Liver (tissue), 8 donors: ENCODE measurements at regions not wholly inside any gene's neighbourhood (a gene's known extent, or its start where the extent isn't known, plus 50 kb on each side); places are given as distances from the start of the nearest gene placed in this dataset.
"Not testable (repeated sequence)": the region's sequence is repeated elsewhere in the genome, so short reads cannot be mapped to it uniquely, and the experiment has no call there.

Source experiments
- DNase-seq: peaks from one replicate; pipeline ENCODE4 v3.0.0-alpha.2; 2017; ENCODE audit warnings: low spot score
- H3K27ac ChIP-seq, 2 donors: one replicate each; pipeline ENCODE4 v1.7.0; 2013; ENCODE audit warnings: inconsistent platforms in 2 of 2, low read length in 2 of 2, control low read depth in 1 of 2, low read depth in 1 of 2, mild to moderate bottlenecking in 1 of 2
- H3K27me3 ChIP-seq, 4 donors: one replicate each; pipeline versions ENCODE4 v1.6.1 to v1.7.0; 2013; ENCODE audit warnings: low read length in 3 of 4, inconsistent platforms in 1 of 4, mild to moderate bottlenecking in 1 of 4, moderate library complexity in 1 of 4; ENCODE audit not compliant: control insufficient read depth in 4 of 4, insufficient read depth in 4 of 4
- H3K36me3 ChIP-seq, 4 donors: one replicate each; pipeline versions ENCODE4 v1.6.1 to v1.7.0; 2013; ENCODE audit warnings: low read length in 3 of 4, mild to moderate bottlenecking in 3 of 4, low read depth in 1 of 4, moderate library complexity in 1 of 4; ENCODE audit not compliant: control insufficient read depth in 4 of 4, insufficient read depth in 3 of 4
- H3K4me1 ChIP-seq, 4 donors: one replicate each; pipeline versions ENCODE4 v1.6.1 to v1.7.0; 2013; ENCODE audit warnings: low read length in 3 of 4, mild to moderate bottlenecking in 3 of 4, moderate library complexity in 1 of 4; ENCODE audit not compliant: control insufficient read depth in 4 of 4, insufficient read depth in 4 of 4
- H3K4me3 ChIP-seq, 3 donors: one replicate each; pipeline versions ENCODE4 v1.6.1 to v1.7.0; 2013; ENCODE audit warnings: low read length in 3 of 3, control low read depth in 1 of 3, low read depth in 1 of 3, mild to moderate bottlenecking in 1 of 3
- H3K9ac ChIP-seq, 2 donors: one replicate each; pipeline ENCODE4 v1.7.0; 2013; ENCODE audit warnings: low read length in 2 of 2, mild to moderate bottlenecking in 2 of 2, moderate library complexity in 2 of 2, control low read depth in 1 of 2, low read depth in 1 of 2
- H3K9me3 ChIP-seq, 4 donors: one replicate each; pipeline versions ENCODE4 v1.6.1 to v1.7.0; 2013; ENCODE audit warnings: low read length in 3 of 4; ENCODE audit not compliant: control insufficient read depth in 4 of 4
- CTCF ChIP-seq: fragments of 150-350 bp; IDR thresholded peaks from 2 replicates; pipeline ENCODE4 v1.5.1; 2017; ENCODE audit warnings: improper control_type of control experiment, low read depth, low read length; ENCODE audit not compliant: missing input control
- EGR1 ChIP-seq, 2 donors: IDR thresholded peaks; 2 replicates each; pipeline ENCODE4 v1.6.1; 2016 to 2018; ENCODE audit warnings: antibody characterized with exemption in 2 of 2, low read depth in 2 of 2
- FOXA1 ChIP-seq: IDR thresholded peaks from 2 replicates; pipeline ENCODE4 v1.6.1; 2016; ENCODE audit warnings: antibody characterized with exemption
- FOXA2 ChIP-seq: IDR thresholded peaks from 2 replicates; pipeline ENCODE4 v1.6.1; 2016; ENCODE audit warnings: antibody characterized with exemption
- GABPA ChIP-seq, 2 donors: IDR thresholded peaks in 1 of 2; conservative IDR thresholded peaks in 1 of 2; 2 replicates each; pipeline ENCODE4 v1.6.1; 2016; ENCODE audit warnings: antibody characterized with exemption in 2 of 2, mild to moderate bottlenecking in 1 of 2, moderate library complexity in 1 of 2
- HNF4A ChIP-seq, 2 donors: conservative IDR thresholded peaks; 2 replicates each; pipeline ENCODE4 v1.6.1; 2016; ENCODE audit warnings: antibody characterized with exemption in 2 of 2, mild to moderate bottlenecking in 2 of 2
- HNF4G ChIP-seq: IDR thresholded peaks from 2 replicates; pipeline ENCODE4 v1.6.1; 2016; ENCODE audit warnings: antibody characterized with exemption
- RAD21 ChIP-seq, 2 donors: IDR thresholded peaks; 2 replicates each; pipeline ENCODE4 v1.6.1; 2016; ENCODE audit warnings: antibody characterized with exemption in 2 of 2, mild to moderate bottlenecking in 2 of 2
- REST ChIP-seq: IDR thresholded peaks from 2 replicates; pipeline ENCODE4 v1.6.1; 2016; ENCODE audit warnings: antibody characterized with exemption, mild to moderate bottlenecking
- RXRA ChIP-seq, 2 donors: IDR thresholded peaks; 2 replicates each; pipeline ENCODE4 v1.6.1; 2017 to 2018; ENCODE audit warnings: antibody characterized with exemption in 2 of 2, mild to moderate bottlenecking in 1 of 2
- TAF1 ChIP-seq: conservative IDR thresholded peaks from 2 replicates; pipeline ENCODE4 v1.6.1; 2016; ENCODE audit warnings: antibody characterized with exemption, mild to moderate bottlenecking
- WGBS: extraction: QIAGEN DNeasy Blood & Tissue Kit; methylation state at CpG from one replicate; pipeline ENCODE4 v1.1.7; 2013; 5-methylcytosine and 5-hydroxymethylcytosine counted together
- donor health status: healthy.
- donor health status: healthy.
- donor health status: healthy.
- donor health status: healthy.
- donor health status: healthy.

- H3K27ac ChIP-seq, H3K4me1 ChIP-seq, H3K27me3 ChIP-seq, H3K36me3 ChIP-seq, H3K4me3 ChIP-seq, DNase-seq, H3K9me3 ChIP-seq, H3K9ac ChIP-seq: not testable (repeated sequence)
- WGBS: 89% methylated on average over 25 of the region's 25 CpGs
These were observed 222.6 kb upstream of the LUZP2 start for GRCh38 chr11:24274214-24274781.

- TF ChIP-seq RXRA (IDR thresholded peaks at IDR 0.05) (no peak), HNF4A (conservative IDR thresholded peaks at IDR 0.05) (no peak), FOXA2 (no peak), CTCF (no peak), REST (no peak), HNF4G (no peak)
These were observed 210.6 kb upstream of the LUZP2 start for GRCh38 chr11:24286238-24286637.

GRCh38 chr11:24289301-24289700, 207.6 kb upstream of the LUZP2 start:
- no peak for DNase-seq
- H3K36me3 ChIP-seq: no peaks in the 10 kb centered on the region
- no peaks in the 10 kb centered on the region for H3K27me3 ChIP-seq
- TF ChIP-seq GABPA (IDR thresholded peaks at IDR 0.05 in 1 of 2, conservative IDR thresholded peaks at IDR 0.05 in 1 of 2) (no peak), HNF4G (no peak), TAF1 (no peak), FOXA1 (no peak), RAD21 (IDR thresholded peaks at IDR 0.05) (no peak), CTCF (no peak), EGR1 (IDR thresholded peaks at IDR 0.05; ENCODE audit: low read depth in 2 of 2) (no peak), RXRA (IDR thresholded peaks at IDR 0.05) (no peak)
- no peak overlapping the region for H3K9ac ChIP-seq
- H3K9me3 ChIP-seq: no peaks in the 10 kb centered on the region
- no peak overlapping the region for H3K4me3 ChIP-seq
- H3K4me1 ChIP-seq: no peaks in the 10 kb centered on the region
- 51% methylated on average over 1 of the region's 1 CpG for WGBS
- no peak overlapping the region for H3K27ac ChIP-seq

More at GRCh38 chr11:24286238-24286637, 210.6 kb upstream of the LUZP2 start:
- no peak for DNase-seq
- H3K36me3 ChIP-seq: no peaks in the 10 kb centered on the region
- no peak overlapping the region for H3K9ac ChIP-seq
- no peaks in the 10 kb centered on the region for H3K9me3 ChIP-seq
- no peaks in the 10 kb centered on the region for H3K4me1 ChIP-seq
- 60% methylated on average over 3 of the region's 3 CpGs for WGBS
- H3K27ac ChIP-seq: no peak overlapping the region
- H3K27me3 ChIP-seq: no peaks in the 10 kb centered on the region
- H3K4me3 ChIP-seq: no peak overlapping the region
